A549 (cell line): ENCODE measurements at regions not wholly inside any gene's neighbourhood (a gene's known extent, or its start where the extent isn't known, plus 50 kb on each side); places are given as distances from the start of the nearest gene placed in this dataset.
A peak's percentile ranks its signal among the peaks of the same experiment; 100 is the strongest.

Experiments used
- ATAC-seq, 2 experiments: fragments of 200-7000 bp in 1 of 2; fragments of >200 bp in 1 of 2; cut with Nextera tagmentation in 1 of 2; cut with Tn5 transposase in 1 of 2; 3 replicates each; pipeline versions ENCODE4 v1.8.0 to v1.9.1; 2018 to 2020; ENCODE audit warnings: mild to moderate bottlenecking in 1 of 2, moderate library complexity in 1 of 2
- CTCF ChIA-PET: fragments of 300-600 bp; sonication (Branson Sonifier 250); formaldehyde crosslinking; extraction: SDS; loops from one replicate; lab custom pipeline; 2021; ENCODE audit warnings: antibody characterized with exemption, inconsistent platforms; lab: Yijun Ruan, JAX
- POLR2A ChIA-PET: fragments of 350-600 bp; formaldehyde crosslinking; extraction: SDS; loops from one replicate; lab custom pipeline; 2021; ENCODE audit warnings: antibody characterized with exemption, inconsistent platforms; lab: Yijun Ruan, JAX
- DNase-seq, 2 experiments: peaks; one replicate each; pipeline versions ENCODE4 v3.0.0 to v3.0.0-alpha.2; 2011 to 2016; ENCODE audit warnings: low read depth in 1 of 2, low spot score in 1 of 2
- FAIRE-seq: peaks from 2 replicates; lab custom pipeline; 2011; peaks lifted over from hg19 to GRCh38; lab: Jason Lieb, UNC
- H3K27ac ChIP-seq, 2 experiments: fragments of >200 bp; sonication (Bioruptor Twin); formaldehyde crosslinking; 3 replicates each; pipeline ENCODE4 v1.5.1; 2016 to 2017
- H3K4me1 ChIP-seq: fragments of >200 bp; sonication (Bioruptor Twin); formaldehyde crosslinking; 3 replicates; pipeline ENCODE4 v1.6.1; 2016
- H3K4me2 ChIP-seq: fragments of >200 bp; sonication (Bioruptor Twin); formaldehyde crosslinking; 3 replicates; pipeline ENCODE4 v1.6.1; 2016
- H3K4me3 ChIP-seq: fragments of >200 bp; sonication (Bioruptor Twin); formaldehyde crosslinking; 3 replicates; pipeline ENCODE4 v1.5.1; 2016
- H3K9me3 ChIP-seq: fragments of >200 bp; sonication (Bioruptor Twin); formaldehyde crosslinking; 3 replicates; pipeline ENCODE4 v1.6.1; 2016
- ATOH8 ChIP-seq: fragments of 250-450 bp; sonication (Bioruptor Pico); IDR thresholded peaks from 2 replicates; pipeline ENCODE4 v1.5.0; 2020; ENCODE audit warnings: low read depth, mild to moderate bottlenecking, moderate library complexity
- BHLHE40 ChIP-seq: IDR thresholded peaks from 2 replicates; pipeline ENCODE4 v1.6.1; 2012; ENCODE audit warnings: low read depth, low read length, inconsistent platforms
- EHF ChIP-seq: fragments of 250-450 bp; sonication (Bioruptor Pico); IDR thresholded peaks from 2 replicates; pipeline ENCODE4 v1.5.0; 2020; ENCODE audit warnings: mild to moderate bottlenecking
- FOSB ChIP-seq: fragments of 250-450 bp; sonication (Bioruptor Pico); IDR thresholded peaks from 2 replicates; pipeline ENCODE4 v1.5.0; 2020; ENCODE audit warnings: mild to moderate bottlenecking, moderate library complexity
- FOSL2 ChIP-seq, 2 experiments: fragments of 450-650 bp in 1 of 2; fragments of >200 bp in 1 of 2; sonication (Bioruptor Twin) in 1 of 2; formaldehyde crosslinking; IDR thresholded peaks; 2 replicates each; pipeline versions ENCODE4 v1.5.0 to v1.6.1; 2016 to 2020; ENCODE audit warnings: mild to moderate bottlenecking in 1 of 2, moderate library complexity in 1 of 2
- FOXS1 ChIP-seq: fragments of 250-450 bp; sonication (Bioruptor Pico); IDR thresholded peaks from 2 replicates; pipeline ENCODE4 v1.5.0; 2020; ENCODE audit warnings: mild to moderate bottlenecking, moderate library complexity
- GATA3 ChIP-seq: IDR thresholded peaks from 2 replicates; pipeline ENCODE4 v1.6.1; 2012; ENCODE audit warnings: borderline replicate concordance
- HMGXB4 ChIP-seq: fragments of 250-450 bp; sonication (Bioruptor Pico); IDR thresholded peaks from 2 replicates; pipeline ENCODE4 v1.5.0; 2021; ENCODE audit warnings: mild to moderate bottlenecking, moderate library complexity, borderline replicate concordance
- JUNB ChIP-seq: fragments of >200 bp; sonication (Bioruptor Twin); formaldehyde crosslinking; IDR thresholded peaks from 2 replicates; pipeline ENCODE4 v1.6.1; 2016
- KDM1A ChIP-seq: fragments of 200-600 bp; sonication (generic); IDR thresholded peaks from 2 replicates; pipeline ENCODE4 v1.6.1; 2016; ENCODE audit warnings: low read depth, mild to moderate bottlenecking
- NFE2L2 ChIP-seq: fragments of 150-350 bp; conservative IDR thresholded peaks from 2 replicates; pipeline ENCODE4 v1.6.1; 2014; ENCODE audit warnings: low read length
- PBX3 ChIP-seq: IDR thresholded peaks from 2 replicates; pipeline ENCODE4 v1.6.1; 2012
- REST ChIP-seq: fragments of 200-600 bp; sonication (generic); IDR thresholded peaks from 2 replicates; pipeline ENCODE4 v1.6.1; 2016; ENCODE audit warnings: antibody characterized with exemption, mild to moderate bottlenecking, moderate library complexity
- RNF2 ChIP-seq: fragments of 200-600 bp; sonication (generic); IDR thresholded peaks from 2 replicates; pipeline ENCODE4 v1.6.1; 2016; ENCODE audit warnings: low read depth, mild to moderate bottlenecking, antibody characterized with exemption, moderate library complexity, borderline replicate concordance
- ZNF302 ChIP-seq: fragments of 250-450 bp; sonication (Bioruptor Pico); IDR thresholded peaks from 2 replicates; pipeline ENCODE4 v1.9.0; 2021; ENCODE audit warnings: inconsistent platforms, mild to moderate bottlenecking, moderate library complexity
- ZSCAN20 ChIP-seq: fragments of 250-450 bp; sonication (Bioruptor Pico); IDR thresholded peaks from 2 replicates; pipeline ENCODE4 v1.8.0; 2022; ENCODE audit warnings: mild to moderate bottlenecking, moderate library complexity
- WGBS: methylation state at CpG from one replicate; pipeline ENCODE4 v1.1.6; 2017; ENCODE audit errors: missing lambda C conversion rate; 5-methylcytosine and 5-hydroxymethylcytosine counted together

- H3K27ac ChIP-seq: no peak overlapping the region
Measured at GRCh38 chr5:54645882-54646355, 128.4 kb downstream of the SNX18 start.

GRCh38 chr5:54644226-54644625, 126.7 kb downstream of the SNX18 start:
- H3K4me2 ChIP-seq: no peak overlapping the region
- ChIA-PET CTCF (interaction anchor here (0.8 to 1.3 kb wide), 2 partner anchors 127 to 201 kb away, joined by 3 to 4 read pairs; partner anchors contain the start of gene SNX18), POLR2A (no interaction called here)
- H3K27ac ChIP-seq: no peak overlapping the region
- no peaks in the 10 kb centered on the region for H3K4me1 ChIP-seq
- FAIRE-seq (no peak), ATAC-seq (peak in 1 of 2 experiments; percentile 34; a peak in 1 of 6 replicates), DNase-seq (peak in 1 of 2 experiments; percentile 3)
- H3K4me3 ChIP-seq: no peak overlapping the region
- H3K9me3 ChIP-seq: no peaks in the 10 kb centered on the region
- TF ChIP-seq FOSL2 (IDR thresholded peaks at IDR 0.05): no peak
- 0 out of 2 replicates have a peak, but pooled peaks have one; percentile 5 for TF ChIP-seq FOSL2 (CRISPR knock-in tag; IDR thresholded peaks at IDR 0.05)
- TF ChIP-seq NFE2L2: no peak
- 32% methylated on average over 4 of the region's 4 CpGs for WGBS

More at GRCh38 chr5:54645882-54646355, 128.4 kb downstream of the SNX18 start:
- no peaks in the 10 kb centered on the region for H3K4me1 ChIP-seq
- H3K4me2 ChIP-seq: no peak overlapping the region
- no peak for TF ChIP-seq ZSCAN20 (CRISPR knock-in tag)
- TF ChIP-seq ZNF302 (CRISPR knock-in tag): no peak
- no peak for TF ChIP-seq PBX3
- no peak for TF ChIP-seq FOSB (CRISPR knock-in tag)
- no peak for TF ChIP-seq RNF2
- no peak for TF ChIP-seq HMGXB4
- no peak for TF ChIP-seq GATA3
- TF ChIP-seq BHLHE40: no peak
- no peak for TF ChIP-seq REST
- no peak for TF ChIP-seq JUNB
- no peak for TF ChIP-seq KDM1A
- no peak for TF ChIP-seq FOXS1 (CRISPR knock-in tag)
- TF ChIP-seq ATOH8 (CRISPR knock-in tag): no peak
- TF ChIP-seq EHF (CRISPR knock-in tag): no peak
- FAIRE-seq (no peak), ATAC-seq (no peak), DNase-seq (no peak)
- WGBS: 85% methylated on average over 2 of the region's 2 CpGs
- POLR2A ChIA-PET: no interaction called here
- CTCF ChIA-PET: interaction anchor here (1.3 kb wide), 1 partner anchor 17 kb away, joined by 3 read pairs; no protein-coding TSS in a partner anchor
- no peaks in the 10 kb centered on the region for H3K9me3 ChIP-seq
- no peak overlapping the region for H3K4me3 ChIP-seq
